HCEC 1CT (cell line): ENCODE measurements at regions not wholly inside any gene's neighbourhood (a gene's known extent, or its start where the extent isn't known, plus 50 kb on each side); places are given as distances from the start of the nearest gene placed in this dataset.
A peak's percentile ranks its signal among the peaks of the same experiment; 100 is the strongest.
"Not testable (repeated sequence)": the region's sequence is repeated elsewhere in the genome, so short reads cannot be mapped to it uniquely, and the experiment has no call there.

Source experiments
- DNase-seq: peaks from one replicate; pipeline ENCODE4 v3.0.0-alpha.2; 2017

DNA sequence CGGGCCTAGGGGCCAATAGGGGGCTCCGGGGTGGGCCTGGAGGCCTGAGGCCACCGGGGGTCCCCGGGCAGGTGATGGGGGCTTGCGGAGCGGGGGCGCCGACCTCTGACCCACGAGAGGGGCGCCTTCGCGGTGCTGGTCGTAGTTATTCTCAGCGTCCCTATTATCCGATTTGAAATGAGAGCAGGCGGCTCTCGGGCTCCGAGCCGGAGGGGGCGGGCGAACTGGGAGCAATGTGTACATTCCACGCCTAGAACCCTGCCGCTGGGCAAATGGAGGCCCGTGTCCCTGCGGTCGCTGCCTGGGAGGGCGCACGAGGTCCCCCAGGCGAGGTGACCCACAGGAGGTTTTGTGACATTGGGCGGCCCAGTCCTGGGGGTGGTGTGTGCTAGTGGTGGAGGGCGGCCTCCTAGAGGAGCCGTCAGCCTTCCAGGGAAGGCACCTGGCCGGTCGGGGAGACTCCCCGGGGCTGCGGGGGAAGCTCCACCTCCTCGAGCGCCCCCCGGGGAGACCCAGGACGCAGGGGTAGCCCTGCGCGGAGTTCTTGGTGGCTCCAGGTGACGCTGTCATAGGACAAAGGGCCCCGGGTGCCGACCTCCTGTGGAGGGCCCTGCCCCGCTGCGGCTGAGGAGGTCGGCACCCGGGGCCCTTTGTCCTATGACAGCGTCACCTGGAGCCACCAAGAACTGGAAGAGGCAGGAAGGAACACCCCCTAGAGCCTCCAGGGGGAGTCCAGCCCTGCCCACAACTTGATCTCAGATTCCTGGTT lies 102.6 kb upstream of the PRKX start:
- peak; percentile 10 for DNase-seq

DNA sequence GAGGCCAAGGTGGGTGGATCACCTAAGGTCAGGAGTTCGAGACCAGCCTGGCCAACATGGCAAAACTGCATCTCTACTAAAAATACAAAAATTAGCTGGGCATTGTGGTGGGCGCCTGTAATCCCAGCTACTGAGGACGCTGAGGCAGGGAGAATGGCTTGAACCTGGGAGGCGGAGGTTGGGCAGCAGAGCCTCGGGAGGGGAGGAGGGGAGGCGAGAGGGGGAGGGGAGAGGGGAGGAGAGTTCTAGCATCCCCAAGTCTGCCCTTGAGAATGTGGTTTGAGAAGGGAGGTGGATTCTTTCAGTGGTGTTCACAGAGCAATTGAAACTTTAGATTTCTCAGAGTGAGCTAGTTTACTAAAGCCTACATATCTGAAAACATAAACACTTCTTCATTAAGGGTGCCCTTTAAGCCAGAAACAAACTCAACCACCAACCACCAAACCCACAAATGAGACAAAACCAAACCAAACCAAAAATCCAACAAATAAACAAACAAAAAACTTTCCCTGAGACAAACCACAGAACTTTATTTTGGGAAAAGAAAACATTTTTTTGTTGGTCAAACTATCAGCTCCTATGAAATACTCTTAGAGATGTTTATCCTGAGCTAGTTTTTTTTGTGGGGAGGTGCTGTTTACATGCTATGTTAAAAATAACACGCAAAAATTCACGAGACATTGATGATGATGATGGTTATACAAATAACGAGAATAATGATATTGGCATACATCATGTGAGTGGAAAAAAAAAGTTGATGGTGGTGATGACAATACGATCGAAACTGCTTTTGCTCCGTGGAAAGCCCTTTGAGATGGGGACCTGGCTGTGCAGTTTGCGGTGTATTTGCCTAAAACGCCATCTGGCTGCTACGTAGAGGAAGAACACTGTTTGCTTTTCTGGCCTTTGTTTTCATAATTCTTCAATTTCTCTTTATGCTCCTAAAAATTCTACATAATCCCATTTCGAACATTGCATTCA lies 98.2 kb upstream of the PRKX start:
- peak; percentile 40 for DNase-seq

DNA sequence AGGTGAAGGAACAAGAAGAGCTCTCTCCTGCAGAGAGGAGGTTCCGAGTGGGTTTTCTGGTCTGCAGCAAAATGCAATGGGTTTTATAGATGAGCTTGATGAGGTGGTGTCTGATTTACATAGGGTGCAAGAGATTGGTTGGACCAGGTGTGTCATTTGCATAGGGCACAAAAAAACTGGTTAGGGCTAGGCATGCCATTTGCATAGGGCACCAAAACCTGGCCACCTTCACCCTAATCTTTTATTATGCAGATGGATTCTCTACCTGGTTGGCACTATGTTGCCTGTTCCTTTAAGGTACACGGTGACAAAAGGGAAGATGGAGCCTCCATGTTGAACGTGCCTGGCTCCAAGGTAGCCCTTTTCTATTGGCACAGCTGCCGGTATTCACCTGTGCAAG lies 94.5 kb upstream of the PRKX start:
- DNase-seq, result no peak

DNA sequence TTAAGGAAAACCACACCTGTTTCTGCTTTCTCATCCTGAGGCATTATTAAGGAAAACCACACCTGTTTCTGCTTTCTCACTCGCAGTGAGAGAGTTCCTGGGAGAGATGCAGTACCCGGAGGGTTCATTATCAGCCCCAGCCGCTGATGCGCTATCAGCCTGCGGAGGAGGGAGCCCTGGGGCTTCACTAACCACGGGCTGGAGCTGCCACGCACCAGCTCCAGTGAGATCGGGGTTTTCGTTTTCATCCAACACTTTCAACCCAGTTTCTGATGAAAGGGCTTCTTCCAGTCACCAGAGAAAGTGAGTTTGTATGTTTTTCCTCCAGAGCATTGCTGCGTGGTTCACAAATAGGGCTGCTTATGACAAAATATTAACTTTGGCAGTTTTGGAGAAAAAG lies 93.2 kb upstream of the PRKX start:
- DNase-seq, result no peak

DNA sequence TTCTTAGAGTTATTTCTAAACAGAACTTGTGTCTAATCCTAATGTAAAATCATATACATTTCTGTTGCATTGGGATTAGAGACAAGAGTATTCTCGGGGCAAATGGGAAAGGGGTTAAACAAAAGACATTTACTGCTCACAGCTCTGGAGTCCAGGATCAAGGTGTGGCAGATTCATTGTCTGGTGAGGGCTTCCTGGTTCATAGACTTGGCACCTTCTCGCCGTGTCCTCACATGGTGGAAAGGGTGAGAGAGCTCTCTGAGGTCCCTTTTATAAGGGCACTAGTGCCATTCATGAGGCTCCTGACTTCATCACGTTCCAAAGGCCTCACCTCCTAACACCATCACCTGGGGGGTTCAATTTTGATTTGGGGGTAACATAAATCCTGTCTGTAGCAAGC lies 90.3 kb upstream of the PRKX start:
- no peak for DNase-seq

DNA sequence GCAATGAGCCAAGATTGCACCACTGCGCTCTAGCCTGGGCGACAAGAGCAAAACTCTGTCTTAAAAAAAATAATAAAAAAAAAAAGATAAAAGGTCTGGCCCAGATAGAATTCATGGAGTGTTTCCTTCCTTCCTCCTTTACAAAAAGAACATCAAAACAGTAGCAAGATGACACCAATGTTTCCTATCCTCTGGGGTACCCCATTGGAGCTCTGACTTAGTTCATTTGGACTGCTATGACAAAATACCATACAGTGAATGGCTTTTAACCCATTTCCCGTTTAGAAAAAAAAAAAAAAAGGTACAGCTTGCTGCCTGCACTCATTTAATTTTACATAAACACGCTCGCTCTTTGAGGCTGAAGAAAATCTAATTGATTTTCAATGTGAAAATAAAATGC lies 89.9 kb upstream of the PRKX start:
- no peak for DNase-seq

DNA sequence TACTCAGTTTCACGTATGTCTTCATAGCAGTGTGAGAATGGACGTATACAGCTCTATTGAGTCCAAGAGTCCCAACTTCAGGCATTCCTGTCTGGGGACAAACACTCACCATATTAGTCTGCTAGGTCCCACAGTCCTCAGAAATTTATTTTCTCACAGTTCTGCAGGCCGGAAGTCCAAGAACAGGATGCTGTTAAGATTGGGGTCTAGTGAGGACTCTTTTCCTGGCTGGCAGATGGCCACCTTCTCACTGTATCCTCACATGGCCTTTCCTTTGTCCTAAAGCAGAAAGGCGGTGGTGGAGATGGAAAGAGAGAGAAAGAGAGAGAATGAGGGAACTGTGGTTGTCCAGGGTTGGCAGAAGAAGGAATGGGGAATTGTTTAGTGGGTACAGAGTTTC lies 82.0 kb upstream of the PRKX start:
- not testable (repeated sequence) for DNase-seq

DNA sequence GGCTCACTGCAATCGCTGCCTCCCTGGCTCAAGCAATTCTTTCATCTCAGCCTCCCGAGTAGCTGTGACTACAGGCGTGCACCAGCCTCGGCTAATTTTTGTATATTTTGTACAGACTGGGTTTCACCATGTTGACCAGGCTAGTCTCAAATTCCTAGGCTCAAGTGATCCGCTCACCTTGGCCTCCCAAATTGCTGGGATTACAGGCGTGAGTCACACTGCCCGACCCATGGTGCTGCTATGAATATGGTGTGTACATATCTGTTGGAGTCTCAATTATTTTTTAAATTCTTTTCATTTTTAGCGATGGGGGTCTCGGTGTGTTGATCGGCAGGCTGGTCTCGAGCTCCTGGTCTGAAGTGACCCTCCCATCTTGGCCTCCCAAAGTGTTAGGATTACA lies 78.0 kb upstream of the PRKX start:
- no peak for DNase-seq

DNA sequence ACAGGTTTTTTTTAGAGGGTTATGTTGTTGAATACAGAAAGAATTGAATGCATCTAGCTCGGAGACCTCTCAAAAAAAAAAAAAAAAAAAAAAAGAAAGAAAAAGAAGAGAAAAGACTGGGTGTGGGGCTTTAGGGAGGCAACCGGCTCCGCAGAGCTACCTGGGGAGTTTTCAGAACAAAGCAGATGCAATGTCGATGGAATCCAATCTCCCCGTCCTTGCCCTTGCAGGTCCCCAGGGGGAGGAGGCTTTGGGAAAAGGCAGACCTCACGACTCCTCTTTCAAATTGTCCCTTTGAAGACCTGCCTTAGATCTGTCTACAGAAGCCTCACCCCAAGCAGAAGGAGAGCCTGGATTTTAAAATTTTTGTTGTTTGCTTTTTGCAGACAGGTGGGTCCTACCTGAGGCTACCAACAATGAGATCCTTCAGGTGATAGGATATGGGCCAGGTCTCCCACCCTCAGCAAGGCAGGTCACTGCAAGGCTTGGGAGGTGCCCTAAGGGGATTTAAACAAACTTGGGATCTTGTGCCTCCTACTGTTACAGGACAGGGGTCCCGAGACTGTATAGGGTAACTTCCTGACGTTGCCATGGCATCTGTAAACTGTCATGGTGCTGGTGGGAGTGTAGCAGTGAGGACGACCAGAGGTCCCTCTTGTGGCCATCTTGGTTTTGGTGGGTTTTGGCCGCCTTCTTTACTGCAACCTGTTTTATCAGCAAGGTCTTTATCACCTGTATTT lies 75.2 kb upstream of the PRKX start:
- DNase-seq, result no peak

DNA sequence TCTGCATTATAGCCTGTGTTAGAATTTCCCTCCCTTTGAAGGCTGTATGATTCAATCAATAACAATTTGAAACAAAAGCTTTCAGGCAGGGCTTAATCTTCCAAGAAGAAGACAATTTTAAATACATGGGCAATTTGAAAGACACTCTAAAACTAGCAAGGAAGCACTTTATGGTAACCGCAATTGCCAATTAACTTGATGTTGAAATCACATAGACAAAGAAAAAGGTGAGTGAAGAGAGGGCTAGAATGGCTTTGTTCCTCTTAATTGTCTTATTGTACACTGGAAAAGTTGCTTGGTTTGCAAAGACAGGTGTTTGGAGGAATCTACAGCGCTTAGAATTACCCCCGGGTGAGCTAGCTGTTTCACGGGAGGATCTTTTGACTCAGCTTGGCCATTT lies 74.4 kb upstream of the PRKX start:
- DNase-seq, result no peak

DNA sequence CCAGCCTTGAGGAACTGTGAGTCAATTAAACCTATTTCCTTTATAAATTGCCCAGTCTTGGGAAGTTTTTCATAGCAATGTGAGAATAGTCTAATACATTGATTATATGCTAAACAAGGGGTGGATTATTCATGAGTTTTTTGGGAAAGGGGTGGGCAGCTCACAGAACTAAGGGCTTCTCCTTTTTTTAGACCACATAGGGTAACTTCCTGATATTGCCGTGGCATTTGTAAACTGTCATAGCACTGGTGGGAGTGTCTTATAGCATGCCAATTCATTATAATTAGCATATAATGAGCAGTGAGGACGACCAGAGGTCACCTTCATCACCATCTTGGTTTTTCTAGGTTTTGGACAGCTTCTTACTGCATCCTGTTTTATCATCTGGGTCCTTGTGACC lies 72.4 kb upstream of the PRKX start:
- DNase-seq, result not testable (repeated sequence)

DNA sequence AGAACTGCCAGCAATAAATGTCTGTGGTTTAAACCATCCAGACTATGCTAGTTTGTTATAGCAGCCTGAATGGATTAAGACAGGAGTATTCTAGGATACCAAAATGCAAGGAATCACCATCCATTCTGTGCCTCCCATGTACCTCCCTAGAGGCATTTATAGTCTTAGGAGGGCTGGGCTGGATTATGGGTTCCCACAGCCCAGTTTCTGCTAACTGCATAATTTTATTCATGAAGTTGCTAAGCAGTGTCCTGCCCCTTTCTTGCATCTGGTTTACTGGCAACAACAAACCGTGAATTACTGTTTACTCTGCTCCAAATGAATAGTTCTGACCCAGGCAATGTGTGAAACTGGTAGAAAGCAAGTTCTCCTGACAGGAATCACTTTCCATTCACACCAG lies 67.1 kb upstream of the PRKX start:
- no peak for DNase-seq

DNA sequence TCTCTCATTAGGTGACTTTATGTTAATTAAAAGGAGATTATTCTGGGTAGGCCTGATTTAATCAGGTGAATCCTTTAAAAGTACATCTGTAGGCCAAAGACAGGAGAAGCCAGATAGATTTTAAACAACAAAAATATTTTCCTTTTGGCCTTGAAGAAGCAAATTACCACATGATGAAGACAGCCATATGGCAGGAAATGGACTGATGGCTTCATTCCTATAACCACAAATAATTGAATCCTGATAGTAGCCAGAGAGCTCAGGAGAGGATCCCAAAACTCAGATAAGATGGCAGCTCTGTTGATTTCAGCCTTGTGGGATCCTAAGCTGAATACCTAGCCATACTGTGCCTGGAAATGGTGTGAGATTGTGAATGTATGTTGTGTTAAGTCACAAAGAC lies 66.1 kb upstream of the PRKX start:
- DNase-seq, result no peak

DNA sequence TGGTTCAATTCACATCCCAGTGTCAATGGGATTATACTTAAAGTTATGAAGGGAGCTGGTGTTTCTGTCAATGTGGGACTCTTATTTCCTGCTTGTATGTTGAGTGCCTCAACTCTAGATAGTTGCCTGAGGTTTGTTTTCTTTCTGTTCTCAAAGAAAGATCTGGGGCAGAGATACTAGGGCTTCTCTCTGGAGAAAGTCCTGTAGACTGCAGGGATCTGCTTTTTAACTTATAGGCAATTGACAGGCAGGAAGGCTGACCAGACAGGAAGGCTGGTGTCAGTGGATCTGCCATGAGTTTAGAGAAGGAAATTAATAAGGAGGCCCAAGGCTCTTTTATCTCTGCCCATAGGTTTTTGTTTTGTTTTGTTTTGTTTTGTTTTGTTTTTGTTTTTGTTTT lies 64.0 kb upstream of the PRKX start:
- DNase-seq, result no peak

DNA sequence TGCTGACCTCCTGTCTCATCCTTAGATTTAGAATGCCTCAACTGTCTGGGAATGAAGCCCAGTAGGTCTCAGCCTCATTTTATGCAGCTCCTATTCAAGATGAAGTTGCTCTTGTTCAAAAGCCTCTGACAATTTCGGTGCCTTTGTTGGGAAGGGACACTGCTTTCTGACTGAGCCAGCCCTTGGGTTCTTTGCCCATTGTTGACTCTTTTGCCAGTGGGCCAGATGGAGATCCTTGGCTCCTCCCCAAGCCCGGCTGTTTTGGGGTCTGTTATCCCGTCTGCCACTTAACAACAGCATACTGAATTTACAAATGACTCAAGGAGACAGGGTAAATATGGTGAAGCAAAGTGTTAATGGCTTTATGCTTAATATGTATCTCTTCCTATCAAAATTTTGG lies 58.3 kb upstream of the PRKX start:
- no peak for DNase-seq

DNA sequence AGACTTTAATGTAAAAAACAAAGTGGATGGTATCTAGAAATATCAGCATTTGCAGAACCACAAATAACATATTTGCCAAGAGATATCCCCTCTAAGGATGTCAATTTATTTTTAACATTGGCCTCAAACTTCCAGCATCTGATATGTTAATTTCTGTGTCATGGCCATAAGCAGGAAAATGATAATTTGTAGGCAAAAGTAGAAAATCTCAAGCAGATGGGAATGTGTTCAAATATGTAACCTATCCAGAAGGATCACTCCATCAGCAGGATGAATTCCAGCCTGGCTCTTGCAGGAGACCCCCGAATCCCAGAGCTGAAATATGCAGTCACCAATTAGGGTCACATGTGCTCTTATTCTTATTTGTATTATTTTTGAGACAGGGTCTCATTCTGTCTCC lies 55.4 kb upstream of the PRKX start:
- no peak for DNase-seq
